SK-MEL-5 (cell line): ENCODE measurements at regions not wholly inside any gene's neighbourhood (a gene's known extent, or its start where the extent isn't known, plus 50 kb on each side); places are given as distances from the start of the nearest gene placed in this dataset.

Source experiments
- DNase-seq: peaks from one replicate; pipeline ENCODE4 v3.0.0-alpha.2; 2016; ENCODE audit warnings: low read depth, low spot score
- in situ Hi-C: cut with HindIII; loops from 2 replicates; pipeline ENCODE4 v1.10.0; 2016; ENCODE audit warnings: low sequenced_read_pairs, high pct_unique_total_duplicates, low pct_unique_long_range_greater_than_20kb

DNA sequence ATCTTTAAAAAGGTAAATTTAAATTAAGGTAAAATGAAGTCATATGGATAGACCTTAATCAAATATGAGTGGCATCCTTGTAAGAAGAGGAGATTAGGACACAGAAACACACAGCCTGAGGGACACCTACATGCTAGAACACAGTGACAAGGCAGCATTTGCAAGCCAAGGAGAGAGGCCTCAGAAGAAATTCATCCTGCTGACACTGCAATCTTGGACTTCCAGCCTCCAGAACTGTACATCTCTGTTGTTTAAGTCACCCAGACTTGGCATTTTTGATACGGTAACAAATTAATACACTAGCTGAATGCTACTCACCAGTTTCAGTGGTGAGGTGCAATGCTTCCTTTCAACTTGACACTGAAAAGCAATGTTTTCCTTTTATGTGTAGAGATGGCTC lies 305.0 kb downstream of the TDRD15 start:
- DNase-seq: no peak
- in situ Hi-C loops: no loop called here

DNA sequence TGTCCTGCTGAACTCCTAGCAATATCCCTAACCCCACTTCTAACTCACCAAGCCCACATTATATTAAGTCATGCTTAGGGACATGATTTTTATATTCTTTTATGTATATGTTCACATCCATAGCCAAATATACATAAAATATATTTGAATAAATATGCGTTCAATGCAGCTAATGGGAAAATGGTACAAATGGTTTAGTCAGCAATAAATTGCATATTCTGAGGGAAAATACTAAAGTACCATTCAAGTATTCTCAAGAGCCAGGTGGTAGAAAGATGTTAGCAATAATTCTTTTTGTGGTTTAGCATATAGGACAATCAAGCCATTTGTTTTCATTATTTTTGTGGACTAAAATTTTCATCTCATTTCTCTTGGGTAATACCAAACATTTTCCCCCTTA lies 306.0 kb downstream of the TDRD15 start:
- DNase-seq: no peak
- in situ Hi-C loops: no loop called here

DNA sequence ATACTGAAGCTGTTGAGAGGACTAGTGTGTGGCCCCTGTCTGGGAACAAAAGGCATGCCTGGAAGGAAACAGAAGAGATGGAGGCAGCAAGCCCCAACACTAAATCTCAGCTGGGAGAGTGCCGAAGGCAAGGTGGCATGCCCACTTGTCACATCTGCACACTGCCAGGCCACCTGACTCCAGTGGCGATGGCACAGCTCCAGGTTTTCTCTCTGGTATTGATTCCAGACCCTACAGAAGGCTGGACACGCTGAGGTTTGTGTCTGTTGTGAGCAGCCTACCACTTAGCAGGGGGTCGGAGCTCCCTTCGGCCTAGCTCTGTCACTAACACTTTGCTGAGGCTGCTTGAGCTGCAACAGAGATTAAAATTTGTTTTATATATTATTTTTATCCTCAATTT lies 307.3 kb downstream of the TDRD15 start:
- DNase-seq: no peak
- in situ Hi-C loops: no loop called here

DNA sequence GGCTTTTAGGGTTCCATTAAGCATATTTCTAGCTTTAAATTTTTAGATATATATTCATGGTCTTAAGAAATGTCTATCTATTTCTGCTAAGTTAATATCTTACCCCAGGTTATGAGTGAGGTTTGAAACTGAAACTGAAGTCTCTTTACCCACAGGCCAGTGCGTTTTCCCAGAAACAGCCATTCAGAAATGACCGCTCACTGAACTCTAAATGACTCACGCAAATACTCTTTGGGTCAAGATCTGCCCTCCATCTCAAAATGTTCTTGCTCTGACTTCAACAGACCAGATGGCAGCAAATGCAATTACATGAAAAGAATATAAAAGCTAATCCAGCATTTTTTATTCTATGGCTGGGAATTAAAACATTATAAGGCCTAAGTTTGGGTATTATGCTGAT lies 315.2 kb downstream of the TDRD15 start:
- no peak for DNase-seq

DNA sequence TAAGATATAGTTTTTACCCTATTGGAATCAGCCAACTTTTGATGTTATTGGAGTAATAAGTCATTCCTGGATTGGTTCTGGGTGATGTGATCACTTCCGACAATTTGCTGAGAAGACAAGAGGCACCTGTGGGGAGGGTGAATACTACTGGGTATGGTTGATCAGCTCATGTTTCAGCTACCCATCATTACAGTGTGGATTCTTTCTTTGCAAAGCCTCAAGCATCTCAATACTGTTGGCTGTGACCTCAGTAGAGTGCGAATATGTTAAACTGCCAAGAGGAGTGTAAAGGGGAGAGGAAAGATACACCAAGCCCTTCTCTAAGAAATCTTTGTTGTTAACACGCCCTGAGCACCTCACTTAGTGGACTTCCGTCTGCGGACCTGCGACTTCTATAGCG lies 317.7 kb downstream of the TDRD15 start:
- in situ Hi-C loops: no loop called here

More for the DNA sequence above, 315.2 kb downstream of the TDRD15 start:
- in situ Hi-C loops: no loop called here

DNA sequence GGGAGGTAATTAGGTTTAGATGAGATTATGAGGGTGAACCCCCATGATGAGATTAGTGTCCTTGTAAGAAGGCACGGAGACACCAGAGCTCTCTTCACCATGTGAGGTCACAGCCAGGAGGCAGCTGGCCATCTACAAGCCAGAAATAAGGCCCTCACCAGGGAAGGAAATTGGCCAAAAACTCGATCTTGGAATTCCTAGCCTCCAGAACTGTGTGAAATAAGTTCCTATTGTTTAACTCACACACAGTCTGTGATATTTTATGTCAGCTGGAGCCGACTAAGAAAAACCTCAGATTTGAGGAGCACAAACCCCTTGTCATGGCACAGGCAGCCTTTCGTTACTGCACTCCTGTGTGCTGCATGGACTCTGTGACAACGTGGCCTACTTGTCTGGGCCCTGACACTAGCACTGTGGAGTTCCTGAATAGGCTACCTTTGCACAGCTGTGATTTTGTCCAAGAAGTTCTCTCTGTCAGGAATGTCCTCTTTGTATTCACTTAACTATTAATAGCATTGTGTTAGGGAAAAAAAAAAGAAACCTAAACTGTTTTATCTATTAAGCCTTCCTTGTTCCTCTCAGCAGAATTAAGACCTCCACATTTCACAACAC lies 319.8 kb downstream of the TDRD15 start:
- in situ Hi-C loops: no loop called here

More for the DNA sequence above, 317.7 kb downstream of the TDRD15 start:
- DNase-seq: no peak

DNA sequence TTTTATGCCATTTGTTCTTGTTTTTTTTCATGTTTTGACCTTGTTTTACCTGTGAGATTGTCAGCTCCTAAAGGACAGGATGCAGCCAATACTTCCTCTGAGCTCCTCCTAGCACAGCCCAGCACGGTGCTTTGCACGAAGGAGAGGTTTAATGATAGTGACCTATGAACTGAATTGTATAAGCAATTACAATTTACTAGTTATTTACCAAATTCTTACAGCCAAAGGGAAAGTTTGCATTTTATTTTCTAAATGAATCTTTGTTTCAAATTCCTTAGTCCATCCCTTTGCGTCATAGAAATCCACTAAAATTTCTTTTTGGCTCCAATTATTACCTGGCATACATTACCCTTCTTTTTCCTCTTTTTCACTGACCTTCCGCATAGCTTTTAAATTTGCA lies 326.1 kb downstream of the TDRD15 start:
- in situ Hi-C loops: no loop called here
- DNase-seq: no peak

More for the DNA sequence above, 319.8 kb downstream of the TDRD15 start:
- no peak for DNase-seq

DNA sequence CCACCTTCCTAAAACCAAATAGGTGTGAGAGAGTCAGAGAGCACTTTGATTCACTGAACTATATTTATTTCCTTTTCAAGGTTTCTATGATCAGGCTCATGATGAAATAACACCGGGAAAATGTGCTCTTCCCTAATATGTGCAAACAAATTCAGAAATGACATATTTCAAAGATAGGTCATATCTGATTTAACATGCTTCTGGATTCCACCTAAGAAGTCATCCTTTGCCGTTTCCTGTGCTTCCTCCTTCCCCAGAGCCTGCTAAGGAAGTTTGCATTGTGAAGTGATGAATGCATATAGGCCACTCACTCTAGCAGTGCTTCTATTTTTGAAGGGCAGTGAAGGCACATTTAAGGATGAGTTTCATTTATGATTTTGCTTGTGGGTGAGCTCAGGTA lies 327.6 kb downstream of the TDRD15 start:
- no peak for DNase-seq
- in situ Hi-C loops: no loop called here

DNA sequence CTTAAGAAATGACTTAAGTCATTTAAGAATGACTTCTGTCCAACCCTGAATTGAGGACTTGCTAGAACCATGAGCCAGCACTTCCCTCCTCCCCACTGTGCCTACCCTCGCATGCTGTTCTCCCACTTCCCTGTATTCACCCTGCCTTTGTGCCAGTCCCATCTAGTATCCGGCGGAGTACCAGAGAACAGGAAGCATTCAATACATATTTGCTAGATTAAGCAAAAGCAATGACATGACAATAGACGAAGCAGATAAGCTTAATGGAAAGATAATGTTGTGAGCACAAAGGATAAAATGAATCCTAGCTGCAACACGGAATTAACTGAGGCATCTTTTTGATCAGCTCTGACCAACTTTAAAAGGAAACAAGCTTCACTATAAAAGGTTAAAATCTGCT lies 328.5 kb downstream of the TDRD15 start:
- in situ Hi-C loops: no loop called here
- no peak for DNase-seq

DNA sequence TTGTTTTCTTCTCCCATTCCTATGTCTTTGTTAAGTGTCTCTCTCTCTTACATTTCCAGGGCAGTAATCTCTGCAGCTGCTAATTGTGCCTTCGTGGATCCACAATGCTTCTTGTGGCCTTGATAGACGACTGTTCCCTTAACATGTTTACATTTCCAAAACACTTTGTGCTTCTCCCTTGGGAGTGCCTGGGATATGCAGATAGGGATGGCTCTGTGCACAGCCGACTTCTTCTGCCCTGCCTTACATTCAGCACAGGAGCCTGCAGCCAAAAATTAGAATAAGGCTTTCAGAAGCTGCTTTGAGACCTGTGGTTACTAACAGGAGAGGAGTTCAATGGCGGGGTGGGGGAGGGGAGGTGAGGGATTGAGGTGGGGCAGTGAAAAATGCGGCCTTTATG lies 328.9 kb downstream of the TDRD15 start:
- DNase-seq: no peak
- in situ Hi-C loops: no loop called here

DNA sequence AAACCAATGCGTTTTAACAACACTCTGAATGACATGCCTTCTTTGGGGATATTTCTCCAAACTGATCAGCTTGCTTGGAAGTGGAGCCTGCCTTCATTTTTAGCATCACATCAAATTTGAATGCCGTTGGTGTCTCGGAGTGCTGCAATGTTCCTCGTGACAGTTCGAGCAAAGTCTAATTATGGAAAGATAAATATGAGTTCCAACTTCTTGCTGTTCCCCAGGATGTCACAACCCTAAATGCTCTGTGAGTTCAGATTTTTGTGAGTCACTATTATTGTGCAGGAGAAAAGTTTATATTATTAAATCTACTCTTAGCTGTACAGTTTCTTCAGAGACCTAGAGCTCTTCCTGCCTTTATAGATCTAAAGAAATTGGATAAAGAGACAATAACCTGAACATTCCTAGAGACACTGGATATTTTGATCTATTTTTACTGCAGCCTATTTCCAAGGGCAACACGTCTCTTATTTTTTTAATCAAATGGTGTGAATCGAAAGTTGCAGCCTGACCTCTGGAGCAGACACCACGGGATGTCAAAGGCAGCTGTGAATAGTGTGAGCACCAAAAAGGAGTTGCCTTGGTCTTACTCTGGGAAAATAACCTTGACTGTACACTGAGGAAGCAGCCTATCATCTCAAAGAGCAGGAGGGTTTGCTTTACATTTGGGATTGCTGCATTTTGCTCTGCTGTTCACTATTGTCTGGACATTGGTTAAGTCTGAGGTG lies 330.1 kb downstream of the TDRD15 start:
- in situ Hi-C loops: no loop called here
- DNase-seq: no peak

DNA sequence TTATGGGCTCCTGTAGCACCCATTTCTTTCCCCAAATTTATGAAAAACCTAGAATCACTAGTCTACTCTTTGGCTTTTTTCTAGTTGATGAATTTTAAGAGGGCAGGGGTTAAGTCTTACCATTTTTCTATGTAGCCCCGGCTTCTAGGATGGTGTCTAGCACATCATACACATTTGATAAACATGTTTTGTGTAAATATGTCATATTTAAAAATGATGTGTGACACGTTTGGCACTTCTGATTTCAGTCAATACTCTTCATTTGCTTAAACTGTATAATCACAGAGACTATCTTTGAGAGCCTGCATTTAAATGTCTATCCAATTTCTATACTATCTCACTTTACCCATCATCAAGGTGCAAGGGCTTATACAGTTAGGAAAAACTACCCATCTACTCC lies 331.1 kb downstream of the TDRD15 start:
- no peak for DNase-seq
- in situ Hi-C loops: no loop called here

DNA sequence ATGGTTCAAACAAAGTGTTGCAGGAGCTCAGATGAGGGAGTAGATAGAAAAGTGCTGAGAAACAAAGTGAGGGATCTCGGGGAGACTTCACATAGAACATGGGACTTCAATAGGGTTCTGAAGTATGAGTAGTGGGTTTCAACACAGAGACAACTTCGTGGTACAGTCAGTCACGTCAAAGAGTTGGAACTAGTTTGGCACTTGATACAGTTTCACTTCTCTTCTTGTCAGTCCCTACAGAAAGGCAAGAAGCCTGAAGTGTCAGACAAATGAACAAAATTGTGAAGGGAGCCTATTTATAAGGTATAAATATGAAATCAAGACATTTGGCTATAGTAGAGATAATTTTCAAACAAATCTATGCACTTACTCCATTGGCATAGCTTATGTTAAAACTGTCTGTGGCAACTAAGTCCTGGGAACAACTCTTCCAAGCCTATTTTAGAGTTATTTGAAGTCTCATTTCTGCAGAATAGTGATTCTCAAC lies 338.0 kb downstream of the TDRD15 start:
- no peak for DNase-seq
- in situ Hi-C loops: no loop called here

DNA sequence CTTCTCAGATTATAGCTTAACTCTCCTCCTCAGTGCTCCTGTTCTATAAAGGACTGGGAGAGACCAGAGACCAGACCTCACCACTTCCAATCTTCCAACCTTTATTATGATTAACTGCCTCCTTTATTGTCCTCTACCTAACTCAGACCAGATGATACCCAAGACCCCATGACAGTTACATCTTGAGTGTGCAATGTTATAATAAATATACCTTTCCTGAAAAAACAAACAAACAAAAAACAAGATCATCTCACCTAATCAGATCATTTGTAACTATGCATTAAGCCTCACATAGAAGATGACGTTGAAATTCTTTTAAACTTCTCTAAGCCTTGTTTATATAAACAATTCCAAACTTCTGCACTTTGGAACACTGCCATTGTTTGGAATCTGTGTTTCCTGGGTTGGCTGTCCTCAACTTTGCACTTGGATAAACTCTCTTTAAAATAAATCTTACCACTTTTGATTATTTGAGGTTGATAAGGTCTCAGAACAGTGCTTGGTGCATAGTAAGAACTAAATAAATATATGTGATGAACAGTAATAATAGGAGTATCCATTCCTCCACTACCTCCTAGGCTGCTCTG lies 342.7 kb downstream of the TDRD15 start:
- no peak for DNase-seq
- in situ Hi-C loops: no loop called here

DNA sequence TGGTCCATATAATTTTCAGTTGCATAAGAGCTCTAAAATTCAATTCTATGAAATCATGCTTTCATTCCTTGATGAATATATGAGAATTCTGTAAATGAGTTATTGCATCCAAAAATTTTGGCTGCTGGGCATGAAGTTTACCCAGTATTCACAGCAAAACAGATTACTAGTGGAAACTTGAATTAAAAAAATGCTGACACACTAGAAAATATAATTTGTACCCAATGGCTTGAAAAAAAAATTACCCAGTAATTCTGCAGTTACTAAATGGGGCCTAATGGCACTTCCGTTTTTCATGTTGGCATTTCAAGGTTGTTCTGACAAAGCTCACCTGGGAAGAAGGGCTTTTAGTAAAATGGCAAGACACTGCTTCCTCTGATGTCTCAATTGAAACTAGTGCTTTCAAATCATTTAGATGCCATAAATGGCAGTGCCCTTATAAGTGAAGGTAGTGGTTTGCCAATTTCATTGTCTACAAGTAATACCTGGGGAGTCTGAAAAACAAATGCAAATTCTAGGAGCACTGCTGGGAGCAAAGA lies 343.6 kb downstream of the TDRD15 start:
- in situ Hi-C loops: no loop called here
- DNase-seq: no peak

DNA sequence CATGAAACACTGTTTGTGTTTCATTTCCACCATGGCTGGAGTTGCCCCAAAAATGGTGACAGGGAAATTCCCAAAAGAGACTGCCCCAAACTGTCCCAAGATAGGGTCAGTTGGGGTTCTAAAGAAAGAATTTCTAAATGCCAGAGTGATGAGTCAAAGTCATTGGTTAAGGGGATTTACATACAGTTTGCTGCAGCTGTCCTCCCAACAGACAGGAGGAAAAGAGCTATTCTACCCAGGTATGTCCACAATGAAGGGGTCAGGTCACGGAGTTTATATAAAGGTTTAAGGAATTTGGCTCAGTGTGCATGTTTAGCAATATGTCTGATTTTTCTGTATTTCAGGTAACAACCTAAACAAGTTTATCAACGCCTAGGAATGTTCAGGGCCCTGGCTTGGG lies 344.1 kb downstream of the TDRD15 start:
- in situ Hi-C loops: no loop called here

DNA sequence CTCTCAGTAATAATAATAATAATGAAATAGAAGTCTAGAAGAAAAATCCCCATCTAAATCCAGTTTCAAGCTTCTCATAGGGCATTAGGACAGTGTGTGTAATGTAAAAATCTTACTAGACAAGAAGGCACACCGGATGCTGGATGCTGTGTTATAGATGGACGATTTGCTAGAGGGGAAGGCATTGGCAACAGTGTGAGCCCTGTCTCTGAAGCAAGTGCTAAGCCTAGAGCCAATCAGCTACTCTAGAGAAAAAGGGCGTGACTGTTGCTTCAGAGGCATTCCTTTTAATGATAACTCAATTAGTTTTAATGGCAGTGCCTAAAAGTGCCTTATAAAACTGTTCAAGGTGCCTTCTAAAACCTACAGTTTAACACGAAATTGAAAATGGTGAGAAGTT lies 344.9 kb downstream of the TDRD15 start:
- DNase-seq: no peak
- in situ Hi-C loops: no loop called here

More for the DNA sequence above, 344.1 kb downstream of the TDRD15 start:
- DNase-seq: no peak

DNA sequence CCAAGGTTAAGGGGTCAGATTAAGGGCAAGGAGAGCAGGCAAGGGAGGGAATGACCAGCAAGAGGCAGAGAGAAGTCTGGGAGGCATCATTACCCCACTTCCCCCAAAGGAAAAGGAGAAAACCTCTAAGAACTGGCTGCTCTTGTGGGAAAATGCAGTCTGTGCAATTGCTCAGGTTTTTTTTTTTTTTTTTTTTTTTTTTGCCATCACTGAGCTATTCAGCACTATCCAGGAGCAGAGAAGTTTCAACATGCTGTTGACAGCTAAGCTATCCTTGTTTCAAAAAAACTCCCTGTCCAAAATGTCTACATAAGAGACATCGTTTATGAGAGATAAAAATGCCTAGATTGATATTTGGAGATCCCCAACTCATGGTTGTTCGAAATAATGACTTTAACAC lies 345.4 kb downstream of the TDRD15 start:
- no peak for DNase-seq
- in situ Hi-C loops: no loop called here

DNA sequence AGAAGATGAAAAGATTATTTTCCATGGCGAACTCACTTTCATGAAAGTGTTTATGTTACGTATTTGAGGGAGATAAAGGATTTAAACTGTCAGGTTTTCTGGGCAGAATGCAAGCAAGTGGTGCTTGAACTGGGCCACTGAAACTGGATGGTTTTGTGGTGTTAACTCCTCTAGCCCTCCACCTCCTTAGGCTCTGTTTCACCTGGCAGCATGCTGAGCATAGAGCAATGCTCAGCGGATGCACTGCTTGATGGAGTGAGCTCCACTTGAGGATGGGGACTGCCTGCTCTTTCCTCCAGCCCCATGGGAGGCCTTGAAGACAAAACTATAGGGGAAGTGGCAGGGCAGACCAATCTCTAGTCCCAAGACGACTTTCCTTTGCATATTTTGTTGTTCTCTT lies 345.8 kb downstream of the TDRD15 start:
- in situ Hi-C loops: no loop called here
- no peak for DNase-seq
